ENCODE measurements at regions not wholly inside any gene's neighbourhood (a gene's known extent, or its start where the extent isn't known, plus 50 kb on each side); places are given as distances from the start of the nearest gene placed in this dataset.
A peak's percentile ranks its signal among the peaks of the same experiment; 100 is the strongest.
"Not testable (repeated sequence)": the region's sequence is repeated elsewhere in the genome, so short reads cannot be mapped to it uniquely, and the experiment has no call there.

DNA sequence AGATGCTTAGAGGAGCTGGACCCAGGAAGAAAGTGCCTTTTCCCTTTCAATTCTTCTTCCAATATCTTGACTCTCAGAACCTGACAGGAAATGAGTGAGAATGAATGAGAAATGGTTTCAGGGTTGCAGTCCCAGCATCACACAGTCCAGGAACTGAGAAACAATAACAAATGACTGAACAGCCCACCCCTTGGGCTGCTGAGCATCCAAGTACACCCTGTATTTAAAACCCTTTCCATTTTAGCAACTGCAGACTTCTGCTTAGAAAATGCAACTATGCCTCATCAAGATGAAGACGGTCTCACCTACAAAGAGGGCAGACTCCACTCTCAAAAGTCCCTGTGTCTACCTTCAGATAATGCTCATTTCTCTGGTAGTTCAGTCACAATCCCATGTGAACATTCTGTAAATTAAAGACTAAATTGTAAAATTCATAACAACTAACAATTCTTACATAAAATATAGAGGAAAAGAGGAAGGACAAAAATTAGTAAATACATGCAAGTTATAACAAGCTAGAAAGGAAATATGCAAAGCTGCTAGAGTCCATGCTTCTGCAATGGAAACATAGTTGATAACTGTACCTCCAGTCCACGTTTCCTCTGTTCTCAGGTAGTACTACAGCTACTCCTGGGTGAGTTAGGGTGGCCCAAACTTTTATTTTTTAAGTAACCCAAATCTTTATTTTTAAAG lies 316.5 kb downstream of the ICE1 start:
- TF ChIP-seq, protein P1, sequence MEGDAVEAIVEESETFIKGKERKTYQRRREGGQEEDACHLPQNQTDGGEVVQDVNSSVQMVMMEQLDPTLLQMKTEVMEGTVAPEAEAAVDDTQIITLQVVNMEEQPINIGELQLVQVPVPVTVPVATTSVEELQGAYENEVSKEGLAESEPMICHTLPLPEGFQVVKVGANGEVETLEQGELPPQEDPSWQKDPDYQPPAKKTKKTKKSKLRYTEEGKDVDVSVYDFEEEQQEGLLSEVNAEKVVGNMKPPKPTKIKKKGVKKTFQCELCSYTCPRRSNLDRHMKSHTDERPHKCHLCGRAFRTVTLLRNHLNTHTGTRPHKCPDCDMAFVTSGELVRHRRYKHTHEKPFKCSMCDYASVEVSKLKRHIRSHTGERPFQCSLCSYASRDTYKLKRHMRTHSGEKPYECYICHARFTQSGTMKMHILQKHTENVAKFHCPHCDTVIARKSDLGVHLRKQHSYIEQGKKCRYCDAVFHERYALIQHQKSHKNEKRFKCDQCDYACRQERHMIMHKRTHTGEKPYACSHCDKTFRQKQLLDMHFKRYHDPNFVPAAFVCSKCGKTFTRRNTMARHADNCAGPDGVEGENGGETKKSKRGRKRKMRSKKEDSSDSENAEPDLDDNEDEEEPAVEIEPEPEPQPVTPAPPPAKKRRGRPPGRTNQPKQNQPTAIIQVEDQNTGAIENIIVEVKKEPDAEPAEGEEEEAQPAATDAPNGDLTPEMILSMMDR (IDR thresholded peaks at IDR 0.05), result no peak
- Histone ChIP-seq H3K27ac (no peak overlapping the region), H3K27me3 (ENCODE audit: low read depth) (no peaks in the 10 kb centered on the region), H3K9me3 (peaks cover 5% of the 10 kb centered on the region), H3K36me3 (no peaks in the 10 kb centered on the region), H3K4me1 (no peaks in the 10 kb centered on the region), H3K4me3 (no peak overlapping the region)
- ATAC-seq (no peak), DNase-seq (no peak)
- intact Hi-C loops (cut with DNase I), result no loop called here

DNA sequence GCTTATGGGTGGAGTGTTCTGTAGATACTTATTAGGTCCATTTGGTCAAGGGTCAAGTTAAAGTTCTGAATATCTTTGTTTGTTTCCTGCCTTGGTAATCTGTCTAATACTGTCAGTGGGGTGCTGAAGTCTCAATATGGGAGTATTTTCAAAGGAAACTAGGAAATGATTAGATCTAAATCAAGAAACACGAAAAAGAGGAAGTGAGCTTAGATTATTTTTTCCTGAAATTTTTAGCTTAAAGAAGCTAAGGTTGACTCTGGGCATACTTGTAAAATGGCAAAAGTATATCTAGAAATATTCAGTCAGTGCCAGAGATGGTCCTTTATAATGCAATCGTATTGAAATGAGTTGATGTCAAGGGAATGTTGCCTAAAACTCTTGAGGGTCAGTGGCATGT lies 313.5 kb downstream of the ICE1 start:
- intact Hi-C loops (cut with DNase I), result no loop called here
- Histone ChIP-seq H3K4me3 (no peak overlapping the region), H3K9me3 (no peaks in the 10 kb centered on the region), H3K27me3 (ENCODE audit: low read depth) (no peaks in the 10 kb centered on the region), H3K36me3 (no peaks in the 10 kb centered on the region), H3K27ac (no peak overlapping the region), H3K4me1 (no peaks in the 10 kb centered on the region)
- ATAC-seq (no peak), DNase-seq (no peak)
- TF ChIP-seq, protein P1 (IDR thresholded peaks at IDR 0.05), result no peak

DNA sequence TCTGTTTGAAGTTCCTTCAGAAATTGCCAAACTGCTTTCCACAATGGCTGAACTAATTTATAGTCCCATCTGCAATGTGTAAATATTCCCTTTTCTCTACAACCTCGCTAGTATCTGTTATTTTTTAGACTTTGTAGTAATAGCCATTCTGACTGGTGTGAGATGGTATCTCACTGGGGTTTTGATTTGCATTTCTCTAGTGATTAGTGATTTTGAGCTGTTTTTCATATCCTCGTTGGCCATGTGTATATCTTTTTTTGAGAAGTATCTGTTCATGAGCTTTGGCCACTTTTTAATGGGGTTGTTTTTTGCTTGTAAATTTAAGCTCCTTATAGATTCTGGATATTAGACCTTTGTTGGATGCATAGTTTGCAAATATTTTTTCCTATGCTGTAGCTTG lies 310.6 kb downstream of the ICE1 start:
- intact Hi-C loops (cut with DNase I); H3K27ac ChIP-seq; H3K9me3 ChIP-seq; H3K4me3 ChIP-seq; ATAC-seq; DNase-seq; H3K27me3 ChIP-seq (ENCODE audit: low read depth); H3K36me3 ChIP-seq; H3K4me1 ChIP-seq: not testable (repeated sequence)

DNA sequence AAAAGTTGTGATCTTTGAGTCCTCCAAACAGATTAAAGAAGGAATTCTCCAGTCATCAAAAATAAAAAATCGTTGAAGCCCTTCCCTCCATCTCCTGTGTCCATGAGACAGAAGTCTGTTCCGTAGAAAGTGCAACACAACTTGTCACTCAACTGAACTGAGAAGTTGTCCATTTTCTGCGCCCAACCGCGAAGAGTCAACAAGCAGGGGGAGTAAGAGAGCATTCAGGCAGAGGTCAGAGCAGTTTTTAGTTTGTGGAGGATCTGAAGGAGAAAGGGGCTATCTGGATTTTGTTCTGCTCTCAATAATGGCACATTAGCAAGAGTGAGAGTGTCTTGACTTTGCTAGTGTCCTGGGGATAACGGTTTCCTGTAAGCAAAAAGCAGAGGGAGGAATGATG lies 303.9 kb downstream of the ICE1 start:
- H3K9me3 ChIP-seq, result no peaks in the 10 kb centered on the region
- no peak for DNase-seq
- no peaks in the 10 kb centered on the region for H3K27me3 ChIP-seq (ENCODE audit: low read depth)
- no peaks in the 10 kb centered on the region for H3K4me1 ChIP-seq
- intact Hi-C loops (cut with DNase I), result no loop called here
- TF ChIP-seq, protein P1 (IDR thresholded peaks at IDR 0.05), result no peak
- H3K36me3 ChIP-seq, result no peaks in the 10 kb centered on the region
- no peak for ATAC-seq
- no peak overlapping the region for H3K4me3 ChIP-seq
- no peak overlapping the region for H3K27ac ChIP-seq

DNA sequence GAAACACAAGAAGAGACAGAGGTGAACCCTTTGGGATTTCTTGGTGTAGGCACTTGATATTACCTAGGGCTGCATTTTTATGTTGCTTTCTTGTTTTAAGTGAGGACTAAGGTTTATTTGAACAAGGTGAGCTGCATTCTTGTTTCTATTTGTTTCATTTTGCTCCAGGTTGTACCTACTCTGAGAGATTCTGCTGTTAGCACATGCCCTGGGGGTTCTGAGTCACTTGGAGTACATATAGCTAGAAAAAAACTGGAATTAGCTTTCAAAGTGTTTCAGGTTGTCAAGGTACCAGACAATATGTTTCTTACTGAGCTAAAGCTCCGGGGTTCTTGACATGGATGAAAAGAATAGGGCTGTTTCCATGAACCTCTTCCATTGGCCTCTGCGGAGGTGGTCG lies 299.4 kb downstream of the ICE1 start:
- H3K36me3 ChIP-seq, result no peaks in the 10 kb centered on the region
- no peaks in the 10 kb centered on the region for H3K9me3 ChIP-seq
- H3K4me3 ChIP-seq, result no peak overlapping the region
- TF ChIP-seq, protein P1 (IDR thresholded peaks at IDR 0.05), result no peak
- no peaks in the 10 kb centered on the region for H3K4me1 ChIP-seq
- DNase-seq (no peak), ATAC-seq (no peak)
- no peaks in the 10 kb centered on the region for H3K27me3 ChIP-seq (ENCODE audit: low read depth)
- no peak overlapping the region for H3K27ac ChIP-seq
- intact Hi-C loops (cut with DNase I), result no loop called here

DNA sequence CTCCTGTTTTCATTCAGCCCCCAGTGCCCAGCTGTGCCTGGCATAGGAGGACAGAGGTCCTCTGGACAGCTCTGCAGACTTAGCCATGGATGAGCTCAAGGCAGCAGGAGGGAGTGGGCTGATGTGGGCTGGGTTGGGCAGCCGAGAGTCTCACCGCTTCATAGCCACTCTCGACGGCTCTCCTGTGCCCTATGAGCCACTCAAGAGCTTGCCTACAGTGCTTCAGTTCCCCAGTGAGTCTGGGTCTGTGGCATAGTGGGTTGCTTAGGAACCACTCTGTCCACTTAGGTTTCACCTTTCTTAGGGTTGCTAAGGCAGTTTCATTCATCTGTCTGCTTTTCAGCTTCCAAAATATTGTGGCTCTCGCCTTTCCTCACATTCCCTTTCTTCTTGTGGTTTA lies 296.8 kb downstream of the ICE1 start:
- peak; percentile 46 for DNase-seq

More for the DNA sequence above, 296.8 kb downstream of the ICE1 start:
- Histone ChIP-seq H3K27me3 (ENCODE audit: low read depth) (no peaks in the 10 kb centered on the region), H3K36me3 (no peaks in the 10 kb centered on the region), H3K9me3 (no peaks in the 10 kb centered on the region), H3K4me1 (no peaks in the 10 kb centered on the region), H3K27ac (no peak overlapping the region), H3K4me3 (no peak overlapping the region)
- intact Hi-C loops (cut with DNase I), result no loop called here
- TF ChIP-seq, protein P1 (IDR thresholded peaks at IDR 0.05), result no peak
- peak; percentile 71 to 85 for ATAC-seq

Data from lower lobe of right lung (tissue), 2 donors.